Epithelial cell of proximal tubule (primary cell): ENCODE measurements at regions not wholly inside any gene's neighbourhood (a gene's known extent, or its start where the extent isn't known, plus 50 kb on each side); places are given as distances from the start of the nearest gene placed in this dataset.
"Not testable (repeated sequence)": the region's sequence is repeated elsewhere in the genome, so short reads cannot be mapped to it uniquely, and the experiment has no call there.

ENCODE experiments used
- DNase-seq: peaks from one replicate; pipeline ENCODE4 v3.0.0-alpha.2; 2011; ENCODE audit warnings: low read depth
- H3K4me3 ChIP-seq: 2 replicates; pipeline ENCODE4 v1.5.1; 2011; ENCODE audit warnings: low read depth, mild to moderate bottlenecking, low read length
- CTCF ChIP-seq: conservative IDR thresholded peaks from 2 replicates; pipeline ENCODE4 v1.5.1; 2012; ENCODE audit warnings: low read depth, mild to moderate bottlenecking, low read length

- H3K4me3 ChIP-seq: no peak overlapping the region
- no peak for DNase-seq
- TF ChIP-seq CTCF: no peak
Observed at GRCh38 chr2:82215212-82215611, 1910.7 kb upstream of the LRRTM1 start.

- DNase-seq: no peak
- no peak overlapping the region for H3K4me3 ChIP-seq
Observed at GRCh38 chr2:82199493-82199852, 1894.9 kb upstream of the LRRTM1 start.

GRCh38 chr2:82198809-82199492 is 1894.4 kb upstream of the LRRTM1 start:
- no peak for DNase-seq
- no peak for TF ChIP-seq CTCF
- no peak overlapping the region for H3K4me3 ChIP-seq

More at GRCh38 chr2:82199493-82199852, 1894.9 kb upstream of the LRRTM1 start:
- TF ChIP-seq CTCF: no peak

- no peak for DNase-seq
- H3K4me3 ChIP-seq: no peak overlapping the region
- no peak for TF ChIP-seq CTCF
Observed at GRCh38 chr2:82182270-82182669, 1877.7 kb upstream of the LRRTM1 start.

- DNase-seq, H3K4me3 ChIP-seq: not testable (repeated sequence)
Observed at GRCh38 chr2:82175210-82175609, 1870.7 kb upstream of the LRRTM1 start.

- DNase-seq: no peak
- no peak for TF ChIP-seq CTCF
- H3K4me3 ChIP-seq: no peak overlapping the region
Observed at GRCh38 chr2:82172483-82172882, 1867.9 kb upstream of the LRRTM1 start.

GRCh38 chr2:82169379-82169778 is 1864.8 kb upstream of the LRRTM1 start:
- no peak for TF ChIP-seq CTCF
- no peak for DNase-seq
- H3K4me3 ChIP-seq: no peak overlapping the region
